Posterior vena cava (tissue), 2 donors: ENCODE measurements at regions not wholly inside any gene's neighbourhood (a gene's known extent, or its start where the extent isn't known, plus 50 kb on each side); places are given as distances from the start of the nearest gene placed in this dataset.

Experiments used
- DNase-seq: peaks from one replicate; pipeline ENCODE4 v3.0.0-alpha.2; 2020; ENCODE audit warnings: low spot score
- intact Hi-C, 2 donors: fragments of 100-400 bp; cut with DNase I; formaldehyde crosslinking; loops; one replicate each; pipeline versions ENCODE4 v1.14.1 to v1.14.2; 2022 to 2023
- donor health status: DM: yes; HTN: yes; CAD: no.
- donor health status: DM: yes; HTN: yes; CAD: no.

- intact Hi-C loops, result loop anchor here in 1 of 2 donors (1.0 kb wide), 1 partner anchor 9 kb away; no protein-coding TSS in a partner anchor
- DNase-seq, result no peak
Observed at GRCh38 chr22:34294476-34294875, 374.2 kb upstream of the LARGE1 start.

- intact Hi-C loops, result loop anchor here in 1 of 2 donors (1.0 kb wide), 1 partner anchor 8 kb away; no protein-coding TSS in a partner anchor
- DNase-seq, result no peak
Observed at GRCh38 chr22:34294986-34295385, 374.7 kb upstream of the LARGE1 start.

- no peak for DNase-seq
- intact Hi-C loops, result no loop called here
Observed at GRCh38 chr22:34296461-34296860, 376.2 kb upstream of the LARGE1 start.

- DNase-seq, result no peak
Observed at GRCh38 chr22:34297536-34298120, 377.4 kb upstream of the LARGE1 start.

GRCh38 chr22:34299496-34299895 is 379.2 kb upstream of the LARGE1 start:
- DNase-seq, result no peak
- intact Hi-C loops, result no loop called here

More at GRCh38 chr22:34297536-34298120, 377.4 kb upstream of the LARGE1 start:
- intact Hi-C loops, result no loop called here

- DNase-seq, result no peak
- intact Hi-C loops, result no loop called here
Observed at GRCh38 chr22:34301569-34301968, 381.3 kb upstream of the LARGE1 start.

- DNase-seq, result no peak
- intact Hi-C loops, result loop anchor here in 1 of 2 donors (1.0 kb wide), 1 partner anchor 9 kb away; no protein-coding TSS in a partner anchor
Observed at GRCh38 chr22:34303656-34304055, 383.4 kb upstream of the LARGE1 start.

- intact Hi-C loops, result no loop called here
- DNase-seq, result no peak
Observed at GRCh38 chr22:34306361-34306760, 386.1 kb upstream of the LARGE1 start.

- intact Hi-C loops, result no loop called here
- no peak for DNase-seq
Observed at GRCh38 chr22:34308101-34308500, 387.8 kb upstream of the LARGE1 start.

- DNase-seq, result no peak
- intact Hi-C loops, result no loop called here
Observed at GRCh38 chr22:34319346-34319745, 399.1 kb upstream of the LARGE1 start.

GRCh38 chr22:34324763-34325162 is 404.5 kb upstream of the LARGE1 start:
- intact Hi-C loops, result no loop called here
- DNase-seq, result no peak

GRCh38 chr22:34326901-34327300 is 406.6 kb upstream of the LARGE1 start:
- DNase-seq, result no peak
- intact Hi-C loops, result no loop called here

- no peak for DNase-seq
- intact Hi-C loops, result no loop called here
Observed at GRCh38 chr22:34330432-34330831, 410.2 kb upstream of the LARGE1 start.

GRCh38 chr22:34333285-34333684 is 413.0 kb upstream of the LARGE1 start:
- intact Hi-C loops, result no loop called here
- no peak for DNase-seq

GRCh38 chr22:34334893-34335292 is 414.6 kb upstream of the LARGE1 start:
- DNase-seq, result no peak
- intact Hi-C loops, result no loop called here

- intact Hi-C loops, result loop anchor here in 1 of 2 donors (5.0 kb wide), 1 partner anchor 758 kb away; no protein-coding TSS in a partner anchor
- no peak for DNase-seq
Observed at GRCh38 chr22:34344702-34345101, 424.4 kb upstream of the LARGE1 start.

GRCh38 chr22:34354071-34354817 is 434.0 kb upstream of the LARGE1 start:
- DNase-seq, result no peak
- intact Hi-C loops, result no loop called here

- no peak for DNase-seq
- intact Hi-C loops, result no loop called here
Observed at GRCh38 chr22:34356481-34356880, 436.2 kb upstream of the LARGE1 start.

- no peak for DNase-seq
- intact Hi-C loops, result no loop called here
Observed at GRCh38 chr22:34370711-34371110, 450.4 kb upstream of the LARGE1 start.

- no peak for DNase-seq
- intact Hi-C loops, result no loop called here
Observed at GRCh38 chr22:34379825-34380224, 459.5 kb upstream of the LARGE1 start.

- intact Hi-C loops, result no loop called here
- no peak for DNase-seq
Observed at GRCh38 chr22:34380532-34380931, 460.3 kb upstream of the LARGE1 start.
